ENCODE measurements at regions not wholly inside any gene's neighbourhood (a gene's known extent, or its start where the extent isn't known, plus 50 kb on each side); places are given as distances from the start of the nearest gene placed in this dataset.

DNA sequence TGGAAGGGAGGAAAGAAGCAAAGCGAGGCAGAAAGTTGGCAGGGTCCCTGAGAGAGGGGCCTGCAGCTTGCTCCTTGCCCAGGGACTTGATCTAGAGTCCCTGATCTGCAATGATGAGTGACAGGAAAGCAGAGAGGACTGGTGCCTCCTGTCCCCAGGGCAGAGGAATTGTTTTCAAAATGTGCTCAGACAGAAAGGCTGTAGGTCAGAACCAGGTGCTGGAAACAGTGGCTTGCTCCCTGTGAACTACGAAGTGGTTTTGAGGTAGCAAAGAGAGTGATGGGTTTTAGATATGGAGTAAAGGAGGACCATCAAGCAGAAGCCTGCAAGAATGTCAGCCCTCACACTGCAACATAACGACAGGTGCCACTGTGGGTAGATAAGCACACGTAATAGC, 164.9 kb upstream of the SERTAD2 start (continued):
- TF ChIP-seq HMGXB4 (CRISPR knock-in tag; IDR thresholded peaks at IDR 0.05) (no peak), FOXJ3 (CRISPR knock-in tag; IDR thresholded peaks at IDR 0.05; ENCODE audit: borderline replicate concordance) (no peak), CTCF (IDR thresholded peaks at IDR 0.05) (no peak), ZNF396 (CRISPR knock-in tag; IDR thresholded peaks at IDR 0.05; ENCODE audit: borderline replicate concordance) (no peak)

DNA sequence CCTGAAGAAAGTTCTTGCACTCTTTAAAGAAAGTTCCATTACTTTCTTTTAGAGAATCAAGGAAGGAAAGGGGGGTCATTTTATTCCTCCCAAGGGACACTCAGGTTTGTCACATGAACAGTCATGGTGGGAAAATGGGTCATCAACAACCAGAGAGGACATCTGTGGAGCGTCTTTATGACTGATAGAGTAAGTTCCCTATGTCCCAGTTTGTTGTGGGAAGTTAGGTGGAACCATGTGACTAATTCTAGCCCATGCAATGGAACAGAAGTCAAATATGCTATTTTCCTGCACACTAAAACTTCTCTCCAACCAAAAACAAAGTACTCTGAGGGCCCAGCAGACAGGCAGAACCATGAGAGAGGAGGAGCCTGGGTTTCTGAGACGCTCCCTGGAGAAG, 165.6 kb upstream of the SERTAD2 start:
- POLR2A ChIA-PET: no interaction called here
- no peak for ATAC-seq
- CTCF ChIA-PET: interaction anchor here (2.4 kb wide), 1 partner anchor 13 kb away, joined by 10 read pairs; no protein-coding TSS in a partner anchor

More for the DNA sequence above, 165.6 kb upstream of the SERTAD2 start:
- TF ChIP-seq, protein P1, sequence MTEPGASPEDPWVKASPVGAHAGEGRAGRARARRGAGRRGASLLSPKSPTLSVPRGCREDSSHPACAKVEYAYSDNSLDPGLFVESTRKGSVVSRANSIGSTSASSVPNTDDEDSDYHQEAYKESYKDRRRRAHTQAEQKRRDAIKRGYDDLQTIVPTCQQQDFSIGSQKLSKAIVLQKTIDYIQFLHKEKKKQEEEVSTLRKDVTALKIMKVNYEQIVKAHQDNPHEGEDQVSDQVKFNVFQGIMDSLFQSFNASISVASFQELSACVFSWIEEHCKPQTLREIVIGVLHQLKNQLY (CRISPR knock-in tag; IDR thresholded peaks at IDR 0.05): no peak
- TF ChIP-seq AFF4 (CRISPR knock-in tag; IDR thresholded peaks at IDR 0.05; ENCODE audit: borderline replicate concordance): no peak
- no peak for TF ChIP-seq USF2 (CRISPR knock-in tag; IDR thresholded peaks at IDR 0.05)
- TF ChIP-seq ZBTB21 (CRISPR knock-in tag; IDR thresholded peaks at IDR 0.05; ENCODE audit: borderline replicate concordance): no peak
- no peak overlapping the region for H3K4me3 Mint-ChIP-seq
- no peak for DNase-seq (ENCODE audit: low spot score)
- H3K4me1 Mint-ChIP-seq: peaks cover 19% of the 10 kb centered on the region
- H3K9me3 Mint-ChIP-seq: peaks cover 6% of the 10 kb centered on the region
- H3K27me3 Mint-ChIP-seq (ENCODE audit: low read depth): peaks cover 4% of the 10 kb centered on the region
- no peaks in the 10 kb centered on the region for H3K36me3 Mint-ChIP-seq
- H3K27ac Mint-ChIP-seq: no peak overlapping the region

All from WTC11 (cell line).